Neural crest cell (in vitro differentiated cells): ENCODE measurements at regions not wholly inside any gene's neighbourhood (a gene's known extent, or its start where the extent isn't known, plus 50 kb on each side); places are given as distances from the start of the nearest gene placed in this dataset.
A peak's percentile ranks its signal among the peaks of the same experiment; 100 is the strongest.

Experiments
- DNase-seq: peaks from one replicate; pipeline ENCODE4 v3.0.0; 2021; ENCODE audit warnings: low read depth, mixed read lengths, low spot score
- H3K27ac Mint-ChIP-seq: one replicate; pipeline ENCODE4 v1.8.0; 2021; ENCODE audit warnings: mild to moderate bottlenecking, mixed read lengths; ENCODE audit not compliant: unreplicated experiment
- H3K27me3 Mint-ChIP-seq: 2 replicates; pipeline ENCODE4 v1.8.0; 2021; ENCODE audit warnings: low read depth, mild to moderate bottlenecking, mixed read lengths
- H3K36me3 Mint-ChIP-seq: 2 replicates; pipeline ENCODE4 v1.8.0; 2021; ENCODE audit warnings: low read depth, mild to moderate bottlenecking, mixed read lengths
- H3K4me1 Mint-ChIP-seq: 2 replicates; pipeline ENCODE4 v1.8.0; 2021; ENCODE audit warnings: mixed read lengths
- H3K4me3 Mint-ChIP-seq: one replicate; pipeline ENCODE4 v1.8.0; 2021; ENCODE audit warnings: mild to moderate bottlenecking, mixed read lengths
- H3K9me3 Mint-ChIP-seq: 2 replicates; pipeline ENCODE4 v1.8.0; 2021; ENCODE audit warnings: mixed read lengths
- CTCF ChIP-seq: fragments of 200-600 bp; sonication (generic); conservative IDR thresholded peaks from 2 replicates; pipeline ENCODE4 v1.5.0; 2021; ENCODE audit warnings: antibody characterized with exemption, mild to moderate bottlenecking

DNA sequence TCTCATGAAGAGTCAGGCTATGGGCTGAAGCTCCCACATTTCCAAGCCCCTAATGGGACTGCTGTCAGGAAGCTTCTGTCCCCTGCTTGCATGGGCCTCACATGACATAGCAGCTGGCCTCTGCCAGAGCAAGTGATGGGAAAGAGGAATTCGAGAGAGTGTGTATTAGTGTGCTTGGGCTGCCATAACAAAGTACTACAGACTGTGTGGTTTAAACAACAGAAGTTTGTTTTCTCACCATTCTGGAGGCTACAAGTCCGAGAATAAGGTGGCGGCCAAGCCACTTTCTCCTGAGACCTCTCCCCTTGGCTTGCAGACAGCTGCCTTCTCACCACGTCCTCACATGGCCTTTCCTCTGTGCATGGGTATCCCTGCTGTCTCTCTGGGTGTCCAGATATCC lies 274.4 kb downstream of the NUAK1 start:
- peaks cover 6% of the 10 kb centered on the region for H3K9me3 Mint-ChIP-seq
- DNase-seq: no peak
- no peaks in the 10 kb centered on the region for H3K27me3 Mint-ChIP-seq
- H3K27ac Mint-ChIP-seq: no peak overlapping the region
- peaks cover 4% of the 10 kb centered on the region for H3K36me3 Mint-ChIP-seq
- no peak overlapping the region for H3K4me3 Mint-ChIP-seq
- peaks cover 18% of the 10 kb centered on the region for H3K4me1 Mint-ChIP-seq
- TF ChIP-seq CTCF: no peak

GRCh38 chr12:105864901-105865300 lies 273.9 kb downstream of the NUAK1 start:
- Mint-ChIP-seq H3K27me3 (no peaks in the 10 kb centered on the region), H3K9me3 (peaks cover 6% of the 10 kb centered on the region), H3K27ac (no peak overlapping the region), H3K4me3 (no peak overlapping the region), H3K4me1 (peaks cover 18% of the 10 kb centered on the region), H3K36me3 (peaks cover 4% of the 10 kb centered on the region)
- no peak for DNase-seq
- no peak for TF ChIP-seq CTCF

DNA sequence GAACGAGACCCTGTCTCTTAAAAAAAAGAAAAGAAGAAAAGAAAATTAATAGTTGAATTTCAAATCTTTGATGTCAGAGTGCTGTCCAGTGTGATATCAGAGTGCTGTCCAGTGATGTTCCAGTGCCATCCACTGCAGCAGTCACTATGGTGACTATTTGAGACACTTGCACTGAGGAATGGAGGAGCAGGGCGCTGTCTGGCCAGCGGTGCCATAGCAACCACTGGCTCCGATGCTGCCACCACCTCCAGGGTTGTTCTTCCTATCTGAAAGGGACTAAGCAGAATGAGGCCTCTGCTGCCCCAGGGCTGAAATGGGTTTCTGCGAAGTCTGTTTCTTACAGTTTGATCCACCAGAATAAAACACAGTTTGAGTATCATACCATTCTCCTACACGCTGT lies 272.9 kb downstream of the NUAK1 start:
- Mint-ChIP-seq H3K4me3 (no peak overlapping the region), H3K27me3 (no peaks in the 10 kb centered on the region), H3K9me3 (peaks cover 6% of the 10 kb centered on the region), H3K4me1 (peaks cover 22% of the 10 kb centered on the region), H3K36me3 (peaks cover 4% of the 10 kb centered on the region), H3K27ac (peak overlapping the region; percentile 84)
- no peak for TF ChIP-seq CTCF
- DNase-seq: no peak

GRCh38 chr12:105874121-105874520 lies 264.6 kb downstream of the NUAK1 start:
- Mint-ChIP-seq H3K9me3 (peaks cover 3% of the 10 kb centered on the region), H3K4me1 (peaks cover 44% of the 10 kb centered on the region), H3K36me3 (peaks cover 10% of the 10 kb centered on the region), H3K27me3 (no peaks in the 10 kb centered on the region), H3K27ac (no peak overlapping the region), H3K4me3 (no peak overlapping the region)
- DNase-seq: no peak
- no peak for TF ChIP-seq CTCF

DNA sequence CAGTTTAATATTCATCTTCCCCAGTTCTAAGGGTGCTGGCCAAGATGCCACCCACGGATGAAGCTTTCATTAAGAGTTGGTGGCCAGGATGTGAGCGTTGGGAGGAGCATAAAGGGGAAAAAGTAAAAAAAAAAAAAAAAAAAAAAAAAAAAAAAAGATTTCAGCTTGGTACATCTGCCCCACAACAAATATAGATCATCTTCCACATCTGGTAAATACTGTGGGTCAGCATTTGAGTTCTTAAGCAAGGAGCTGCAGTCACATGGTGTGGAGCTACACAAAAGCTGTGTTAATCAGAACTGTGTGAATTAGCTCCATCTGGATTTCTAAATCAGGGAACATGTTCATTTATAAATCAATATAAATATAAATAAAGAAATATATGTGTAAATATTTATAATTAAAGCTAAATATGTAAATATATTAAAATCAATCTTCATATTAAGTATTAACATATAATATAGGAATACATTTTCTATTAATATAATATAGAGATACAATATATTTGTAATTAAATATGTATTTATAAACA lies 262.3 kb downstream of the NUAK1 start:
- Mint-ChIP-seq H3K9me3 (peaks cover 4% of the 10 kb centered on the region), H3K4me1 (peaks cover 53% of the 10 kb centered on the region), H3K27ac (peak overlapping the region; percentile 59), H3K36me3 (peaks cover 7% of the 10 kb centered on the region), H3K4me3 (no peak overlapping the region), H3K27me3 (no peaks in the 10 kb centered on the region)
- no peak for TF ChIP-seq CTCF
- DNase-seq: no peak

- no peak for DNase-seq
- no peak for TF ChIP-seq CTCF
- peaks cover 9% of the 10 kb centered on the region for H3K9me3 Mint-ChIP-seq
- no peak overlapping the region for H3K4me3 Mint-ChIP-seq
- no peak overlapping the region for H3K27ac Mint-ChIP-seq
- H3K4me1 Mint-ChIP-seq: peaks cover 52% of the 10 kb centered on the region
- H3K27me3 Mint-ChIP-seq: no peaks in the 10 kb centered on the region
- no peaks in the 10 kb centered on the region for H3K36me3 Mint-ChIP-seq
Measured at GRCh38 chr12:105878964-105879363, 259.8 kb downstream of the NUAK1 start.
